ENCODE measurements at regions not wholly inside any gene's neighbourhood (a gene's known extent, or its start where the extent isn't known, plus 50 kb on each side); places are given as distances from the start of the nearest gene placed in this dataset.

GRCh38 chr13:39266426-39266825, 228.2 kb downstream of the NHLRC3 start:
- TF ChIP-seq EP300 (IDR thresholded peaks at IDR 0.05), result no peak
- no peak for TF ChIP-seq POLR2A (IDR thresholded peaks at IDR 0.05)
- TF ChIP-seq CTCF (IDR thresholded peaks at IDR 0.05), result no peak
- no peak for TF ChIP-seq POLR2AphosphoS5 (IDR thresholded peaks at IDR 0.05)
